ENCODE measurements at regions not wholly inside any gene's neighbourhood (a gene's known extent, or its start where the extent isn't known, plus 50 kb on each side); places are given as distances from the start of the nearest gene placed in this dataset.

- Histone ChIP-seq H3K18ac (ENCODE audit: extremely low read depth, low read length) (no peak overlapping the region), H3K79me2 (ENCODE audit: control insufficient read depth in 1 of 2, insufficient read depth in 2 of 2, low read length in 2 of 2) (no peaks in the 10 kb centered on the region), H2BK15ac (ENCODE audit: low read length) (no peak overlapping the region), H4K8ac (ENCODE audit: extremely low read depth, insufficient read depth, low read length) (no peak overlapping the region), H2BK120ac (replicated peaks; ENCODE audit: low read depth, low read length) (no peak overlapping the region), H2BK12ac (ENCODE audit: low read depth, low read length) (no peak overlapping the region), H3K79me1 (ENCODE audit: low read depth, low read length) (no peaks in the 10 kb centered on the region), H2AFZ (ENCODE audit: low read length) (no peak overlapping the region), H3K56ac (replicated peaks; ENCODE audit: insufficient read length, low read depth, low read length) (no peak overlapping the region), H4K20me1 (replicated peaks in 1 of 2; ENCODE audit: control insufficient read depth in 1 of 2, insufficient read depth in 2 of 2, low read length in 2 of 2) (no peaks in the 10 kb centered on the region), H3K4me2 (ENCODE audit: insufficient read depth in 1 of 2, low read depth in 2 of 2, low read length in 2 of 2) (no peak overlapping the region), H3K4me3 (ENCODE audit: extremely low read depth in 1 of 4, insufficient read depth in 2 of 4, low read depth in 3 of 4, low read length in 4 of 4) (no peak overlapping the region), H3K4ac (replicated peaks; ENCODE audit: insufficient read length, low read depth, low read length) (no peak overlapping the region), H2BK5ac (ENCODE audit: low read depth, low read length) (no peak overlapping the region), H4K5ac (ENCODE audit: insufficient read length, low read depth, low read length) (no peak overlapping the region), H3K9ac (replicated peaks in 1 of 4; ENCODE audit: extremely low read depth in 1 of 4, low read depth in 3 of 4, low read length in 3 of 4) (no peak overlapping the region), H3K4me1 (replicated peaks in 1 of 4; ENCODE audit: control insufficient read depth in 3 of 4, insufficient read depth in 4 of 4, low read length in 3 of 4) (peaks cover 0 to 9% (median 5%) of the 10 kb centered on the region in 4 experiments; a peak in 5 of 7 replicates), H3K27ac (ENCODE audit: low read depth, low read length) (no peak overlapping the region), H3K9me3 (ENCODE audit: insufficient read depth in 2 of 2, low read depth in 1 of 2, low read length in 1 of 2) (peaks cover 6 to 18% of the 10 kb centered on the region in 2 experiments; a peak in 3 of 4 replicates), H3K23me2 (ENCODE audit: low read depth, low read length) (no peaks in the 10 kb centered on the region), H4K91ac (replicated peaks; ENCODE audit: insufficient read length, low read length) (no peak overlapping the region), H3K36me3 (ENCODE audit: control insufficient read depth in 2 of 4, insufficient read depth in 4 of 4, low read length in 3 of 4) (no peaks in the 10 kb centered on the region), H2BK20ac (ENCODE audit: low read length) (no peak overlapping the region), H3K27me3 (replicated peaks in 1 of 4; ENCODE audit: control insufficient read depth in 3 of 4, extremely low read depth in 1 of 4, insufficient read depth in 3 of 4, low read length in 3 of 4) (no peaks in the 10 kb centered on the region), H2AK5ac (ENCODE audit: low read depth, low read length) (0 out of 2 replicates have a peak overlapping the region, but pooled peaks have one; percentile 71), H3K14ac (ENCODE audit: insufficient read length) (no peak overlapping the region), H3K23ac (ENCODE audit: insufficient read length) (no peak overlapping the region)
- ChIA-PET POLR2A (ENCODE audit: partially characterized antibody) (no interaction called here), CTCF (ENCODE audit: partially characterized antibody) (interaction anchor here (1.4 kb wide), 1 partner anchor 52 kb away, joined by 3 read pairs; no protein-coding TSS in a partner anchor)
- 88% methylated on average over 1 of the region's 1 CpG; no CpG with 5 or more reads in 1 of the 2 experiments for WGBS, 2 experiments (ENCODE audit: extremely low coverage in 1 of 2, insufficient coverage in 1 of 2, insufficient read length in 1 of 2, insufficient replicate concordance in 2 of 2, low coverage in 1 of 2, low lambda C conversion rate in 2 of 2, missing lambda C conversion rate in 1 of 2)
- FAIRE-seq = no peak
- DNase-seq (ENCODE audit: low read depth in 1 of 2, low spot score in 2 of 2) = no peak
- TF ChIP-seq, protein P1, sequence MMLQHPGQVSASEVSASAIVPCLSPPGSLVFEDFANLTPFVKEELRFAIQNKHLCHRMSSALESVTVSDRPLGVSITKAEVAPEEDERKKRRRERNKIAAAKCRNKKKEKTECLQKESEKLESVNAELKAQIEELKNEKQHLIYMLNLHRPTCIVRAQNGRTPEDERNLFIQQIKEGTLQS (IDR thresholded peaks at IDR 0.05; ENCODE audit: insufficient read depth, low read depth, low read length) = no peak
- no peak for TF ChIP-seq MAFK (IDR thresholded peaks at IDR 0.05; ENCODE audit: low read depth, low read length)
- TF ChIP-seq, protein P2, sequence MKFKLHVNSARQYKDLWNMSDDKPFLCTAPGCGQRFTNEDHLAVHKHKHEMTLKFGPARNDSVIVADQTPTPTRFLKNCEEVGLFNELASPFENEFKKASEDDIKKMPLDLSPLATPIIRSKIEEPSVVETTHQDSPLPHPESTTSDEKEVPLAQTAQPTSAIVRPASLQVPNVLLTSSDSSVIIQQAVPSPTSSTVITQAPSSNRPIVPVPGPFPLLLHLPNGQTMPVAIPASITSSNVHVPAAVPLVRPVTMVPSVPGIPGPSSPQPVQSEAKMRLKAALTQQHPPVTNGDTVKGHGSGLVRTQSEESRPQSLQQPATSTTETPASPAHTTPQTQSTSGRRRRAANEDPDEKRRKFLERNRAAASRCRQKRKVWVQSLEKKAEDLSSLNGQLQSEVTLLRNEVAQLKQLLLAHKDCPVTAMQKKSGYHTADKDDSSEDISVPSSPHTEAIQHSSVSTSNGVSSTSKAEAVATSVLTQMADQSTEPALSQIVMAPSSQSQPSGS (IDR thresholded peaks at IDR 0.05; ENCODE audit: low read length) = no peak
- no peak for TF ChIP-seq TCF12 (IDR thresholded peaks at IDR 0.05; ENCODE audit: low read depth, low read length)
- no peak for TF ChIP-seq CBX8 (IDR thresholded peaks at IDR 0.05; ENCODE audit: borderline replicate concordance, low read depth, low read length)
- no peak for TF ChIP-seq BACH1 (IDR thresholded peaks at IDR 0.05; ENCODE audit: low read length)
- TF ChIP-seq NRF1 (IDR thresholded peaks at IDR 0.05; ENCODE audit: low read depth, low read length) = no peak
Measured at GRCh38 chr15:70407955-70408354, 310.2 kb upstream of the TLE3 start.

Measured in H1 (cell line).